OCI-LY7 (cell line): ENCODE measurements at regions not wholly inside any gene's neighbourhood (a gene's known extent, or its start where the extent isn't known, plus 50 kb on each side); places are given as distances from the start of the nearest gene placed in this dataset.

Experiments
- BruUV-seq: library from RNA; stranded (reverse); fragments of 400-500 nt; replicated peaks from 2 replicates; lab custom pipeline; 2021; lab: Mats Ljungman, UMichigan
- CTCF ChIA-PET: fragments of 300-600 bp; sonication (Branson Sonifier 250); formaldehyde crosslinking; loops from one replicate; lab custom pipeline; 2022; ENCODE audit warnings: antibody characterized with exemption; ENCODE audit not compliant: unreplicated experiment; lab: Charles Lee
- POLR2A ChIA-PET: fragments of 300-600 bp; sonication (Branson Sonifier 250); formaldehyde crosslinking; loops from one replicate; lab custom pipeline; 2022; ENCODE audit warnings: antibody characterized with exemption; lab: Charles Lee
- DNase-seq: peaks from one replicate; pipeline ENCODE4 v3.0.0-alpha.2; 2015; ENCODE audit warnings: low spot score
- H2AFZ ChIP-seq: fragments of 200-600 bp; sonication (generic), shearing (Covaris generic); 2 replicates; pipeline ENCODE4 v1.6.1; 2014; ENCODE audit warnings: mild to moderate bottlenecking, antibody characterized with exemption, low read length, moderate library complexity
- H3K27ac ChIP-seq: fragments of 200-600 bp; sonication (generic); 2 replicates; pipeline ENCODE4 v1.5.1; 2014; ENCODE audit warnings: mixed run types, low read depth, mild to moderate bottlenecking, moderate library complexity, low read length, inconsistent platforms; ENCODE audit not compliant: poor library complexity, severe bottlenecking
- H3K36me3 ChIP-seq: fragments of 200-600 bp; sonication (generic); 2 replicates; pipeline ENCODE4 v1.6.1; 2014; ENCODE audit warnings: mild to moderate bottlenecking, antibody characterized with exemption, low read length, moderate library complexity, mixed read lengths; ENCODE audit not compliant: insufficient read depth
- H3K4me1 ChIP-seq: fragments of 200-600 bp; sonication (generic); 2 replicates; pipeline ENCODE4 v1.5.1; 2014; ENCODE audit warnings: mild to moderate bottlenecking, low read length; ENCODE audit not compliant: insufficient read depth, poor library complexity, severe bottlenecking
- H3K4me2 ChIP-seq: fragments of 200-600 bp; sonication (generic); 2 replicates; pipeline ENCODE4 v1.6.1; 2014; ENCODE audit warnings: mild to moderate bottlenecking, low read length
- H3K4me3 ChIP-seq: fragments of 200-600 bp; sonication (generic); 2 replicates; pipeline ENCODE4 v1.5.1; 2014; ENCODE audit warnings: mild to moderate bottlenecking, low read depth, low read length; ENCODE audit not compliant: poor library complexity, severe bottlenecking
- H3K79me2 ChIP-seq: fragments of 200-600 bp; sonication (generic); 2 replicates; pipeline ENCODE4 v1.6.1; 2016; ENCODE audit warnings: low read depth, mild to moderate bottlenecking, low read length, moderate library complexity, mixed read lengths; ENCODE audit not compliant: insufficient read depth
- H3K9me2 ChIP-seq: fragments of 200-600 bp; sonication (generic); 2 replicates; pipeline ENCODE4 v1.6.1; 2016; ENCODE audit warnings: mild to moderate bottlenecking, low read length, mixed read lengths; ENCODE audit not compliant: insufficient read depth
- H3K9me3 ChIP-seq: fragments of 200-600 bp; sonication (generic); 2 replicates; pipeline ENCODE4 v1.6.1; 2014; ENCODE audit warnings: mild to moderate bottlenecking, mixed run types, low read length, mixed read lengths
- H4K20me1 ChIP-seq: fragments of 200-600 bp; sonication (generic); 2 replicates; pipeline ENCODE4 v1.6.1; 2014; ENCODE audit warnings: mild to moderate bottlenecking, antibody characterized with exemption, low read length, moderate library complexity, mixed read lengths; ENCODE audit not compliant: insufficient read depth
- CTCF ChIP-seq: fragments of 200-600 bp; sonication (generic); conservative IDR thresholded peaks from 2 replicates; pipeline ENCODE4 v1.5.1; 2014; ENCODE audit warnings: mild to moderate bottlenecking, antibody characterized with exemption, low read length, moderate library complexity, mixed read lengths
- EZH2phosphoT487 ChIP-seq: fragments of 200-600 bp; sonication (generic); IDR thresholded peaks from 2 replicates; pipeline ENCODE4 v1.6.1; 2018; ENCODE audit warnings: low read depth, borderline replicate concordance, mild to moderate bottlenecking, mixed run types, antibody characterized with exemption, low read length, moderate library complexity, mixed read lengths
- intact Hi-C: fragments of 100-400 bp; cut with micrococcal nuclease; formaldehyde crosslinking; loops from one replicate; pipeline ENCODE4 v1.10.0; 2022; ENCODE audit not compliant: unreplicated experiment

- POLR2A ChIA-PET, result no interaction called here
- Histone ChIP-seq H3K4me2 (no peak overlapping the region), H3K4me1 (peaks cover 4% of the 10 kb centered on the region), H3K79me2 (no peaks in the 10 kb centered on the region), H3K9me3 (no peaks in the 10 kb centered on the region), H3K4me3 (no peak overlapping the region), H4K20me1 (no peaks in the 10 kb centered on the region), H3K9me2 (no peaks in the 10 kb centered on the region), H3K27ac (no peak overlapping the region), H3K36me3 (no peaks in the 10 kb centered on the region), H2AFZ (no peak overlapping the region)
- TF ChIP-seq CTCF (no peak), EZH2phosphoT487 (no peak)
- CTCF ChIA-PET, result no interaction called here
- no TSS peak for BruUV-seq
- DNase-seq, result no peak
- intact Hi-C loops, result no loop called here
Observed at GRCh38 chr3:83195243-83195642, 1433.8 kb upstream of the GBE1 start.

- H3K36me3 ChIP-seq, result no peaks in the 10 kb centered on the region
- no peaks in the 10 kb centered on the region for H4K20me1 ChIP-seq
- H3K9me2 ChIP-seq, result no peaks in the 10 kb centered on the region
- no peaks in the 10 kb centered on the region for H3K9me3 ChIP-seq
- intact Hi-C loops, result no loop called here
- H2AFZ ChIP-seq, result no peak overlapping the region
- no peak overlapping the region for H3K4me3 ChIP-seq
- no peak overlapping the region for H3K4me2 ChIP-seq
- no peaks in the 10 kb centered on the region for H3K79me2 ChIP-seq
- CTCF ChIA-PET, result interaction anchor here (0.7 kb wide), 1 partner anchor 13 kb away, joined by 4 read pairs; no protein-coding TSS in a partner anchor
- TF ChIP-seq CTCF (no peak), EZH2phosphoT487 (no peak)
- no peak overlapping the region for H3K27ac ChIP-seq
- BruUV-seq, result no TSS peak
- POLR2A ChIA-PET, result no interaction called here
- no peaks in the 10 kb centered on the region for H3K4me1 ChIP-seq
- no peak for DNase-seq
Observed at GRCh38 chr3:83193526-83193925, 1432.1 kb upstream of the GBE1 start.

- BruUV-seq, result no TSS peak
- intact Hi-C loops, result no loop called here
- TF ChIP-seq CTCF (no peak), EZH2phosphoT487 (no peak)
- peak overlapping the region; percentile 13; the same call in 1 of the 2 replicates for H3K4me2 ChIP-seq
- H4K20me1 ChIP-seq, result no peaks in the 10 kb centered on the region
- POLR2A ChIA-PET, result interaction anchor here (0.7 kb wide), 1 partner anchor 24 kb away, joined by 3 read pairs; no protein-coding TSS in a partner anchor
- no peaks in the 10 kb centered on the region for H3K79me2 ChIP-seq
- no peaks in the 10 kb centered on the region for H3K36me3 ChIP-seq
- H3K9me2 ChIP-seq, result no peaks in the 10 kb centered on the region
- no peak overlapping the region for H3K4me3 ChIP-seq
- no peak for DNase-seq
- 0 out of 2 replicates have a peak, but pooled peaks cover 4% of the 10 kb centered on the region for H3K9me3 ChIP-seq
- CTCF ChIA-PET, result no interaction called here
- peak overlapping the region; percentile 31; the same call in 1 of the 2 replicates for H2AFZ ChIP-seq
- no peaks in the 10 kb centered on the region for H3K4me1 ChIP-seq
- no peak overlapping the region for H3K27ac ChIP-seq
Observed at GRCh38 chr3:83189634-83190033, 1428.2 kb upstream of the GBE1 start.
